Ovary (tissue), 7 donors: ENCODE measurements at regions not wholly inside any gene's neighbourhood (a gene's known extent, or its start where the extent isn't known, plus 50 kb on each side); places are given as distances from the start of the nearest gene placed in this dataset.

ENCODE experiments used
- DNase-seq, 5 donors: peaks; one replicate each; pipeline ENCODE4 v3.0.0-alpha.2; 2019 to 2020
- H3K27ac ChIP-seq, 2 donors: fragments of 200-600 bp; one replicate each; pipeline versions ENCODE4 v1.5.1 to v1.8.0; 2019 to 2022
- H3K27me3 ChIP-seq: fragments of 200-600 bp; one replicate; pipeline ENCODE4 v1.8.0; 2022
- H3K36me3 ChIP-seq: fragments of 200-600 bp; sonication (generic); one replicate; pipeline ENCODE4 v1.5.1; 2019
- H3K4me1 ChIP-seq: one replicate; pipeline ENCODE4 v1.8.1; 2013; ENCODE audit warnings: mild to moderate bottlenecking, moderate library complexity; ENCODE audit not compliant: insufficient read depth
- H3K4me3 ChIP-seq: fragments of 200-600 bp; sonication (generic); one replicate; pipeline ENCODE4 v1.5.1; 2017
- H3K9me3 ChIP-seq, 2 donors: fragments of 200-600 bp in 1 of 2; sonication (generic) in 1 of 2; one replicate each; pipeline versions ENCODE4 v1.5.1 to v1.8.1; 2013 to 2019; ENCODE audit warnings: mild to moderate bottlenecking in 1 of 2, moderate library complexity in 1 of 2
- EP300 ChIP-seq: sonication (generic); formaldehyde crosslinking; IDR thresholded peaks from one replicate; pipeline ENCODE4 v1.6.1; 2017; ENCODE audit warnings: antibody characterized with exemption
- POLR2A ChIP-seq: fragments of 450-650 bp; IDR thresholded peaks from one replicate; pipeline ENCODE4 v1.6.1; 2017; ENCODE audit warnings: antibody characterized with exemption, mild to moderate bottlenecking, moderate library complexity
- WGBS, 3 donors: extraction: QIAGEN DNeasy Blood & Tissue Kit in 1 of 3; methylation state at CpG; one replicate each; pipeline versions ENCODE4 v1.1.5 to v1.1.7; 2013 to 2017; 5-methylcytosine and 5-hydroxymethylcytosine counted together
- intact Hi-C, 4 donors: fragments of 100-400 bp; cut with DNase I; formaldehyde crosslinking; loops; one replicate each; pipeline versions ENCODE4 v1.11.0 to v1.15.1; 2022 to 2023
- TF ChIP-seq, protein P1 (sequence below), 3 donors: fragments of 450-650 bp in 2 of 3; fragments of 200-600 bp in 1 of 3; IDR thresholded peaks; one replicate each; pipeline versions ENCODE4 v1.5.1 to v1.8.0; 2016 to 2022; ENCODE audit warnings: antibody characterized with exemption in 3 of 3, mild to moderate bottlenecking in 1 of 3
- donor health status: DM: no; HTN: no; CAD: no; lungs with moderate emphysema.
- donor health status: DM: no; HTN: no; CAD: no.
- donor health status: Bipolar disorder and iron deficiency.
- donor health status: DM: no; HTN: no; CAD: no.
- donor health status: DM: yes; HTN: yes; CAD: no.

DNA sequence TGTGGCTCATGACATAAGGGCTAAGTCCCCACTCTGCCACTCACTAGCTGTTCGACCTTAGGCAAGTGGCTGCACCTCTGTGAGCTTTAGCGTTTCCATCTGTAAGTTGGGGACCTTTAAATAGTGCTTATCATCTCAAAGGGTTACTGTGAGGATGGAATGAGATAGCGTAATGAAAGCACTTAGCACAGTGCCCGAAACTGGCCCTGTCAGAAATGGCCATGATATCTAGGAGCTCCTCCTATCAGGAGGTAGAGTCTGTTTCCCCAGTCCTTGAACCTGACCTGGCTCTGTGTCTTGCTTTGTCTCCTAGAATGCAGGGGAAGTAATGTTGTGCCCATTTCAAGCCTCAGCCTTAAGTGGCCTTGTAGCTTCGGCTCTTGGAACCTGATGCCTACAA lies 211.0 kb downstream of the RBM19 start:
- H3K27me3 ChIP-seq, result no peaks in the 10 kb centered on the region
- no peak for TF ChIP-seq POLR2A
- TF ChIP-seq, protein P1, sequence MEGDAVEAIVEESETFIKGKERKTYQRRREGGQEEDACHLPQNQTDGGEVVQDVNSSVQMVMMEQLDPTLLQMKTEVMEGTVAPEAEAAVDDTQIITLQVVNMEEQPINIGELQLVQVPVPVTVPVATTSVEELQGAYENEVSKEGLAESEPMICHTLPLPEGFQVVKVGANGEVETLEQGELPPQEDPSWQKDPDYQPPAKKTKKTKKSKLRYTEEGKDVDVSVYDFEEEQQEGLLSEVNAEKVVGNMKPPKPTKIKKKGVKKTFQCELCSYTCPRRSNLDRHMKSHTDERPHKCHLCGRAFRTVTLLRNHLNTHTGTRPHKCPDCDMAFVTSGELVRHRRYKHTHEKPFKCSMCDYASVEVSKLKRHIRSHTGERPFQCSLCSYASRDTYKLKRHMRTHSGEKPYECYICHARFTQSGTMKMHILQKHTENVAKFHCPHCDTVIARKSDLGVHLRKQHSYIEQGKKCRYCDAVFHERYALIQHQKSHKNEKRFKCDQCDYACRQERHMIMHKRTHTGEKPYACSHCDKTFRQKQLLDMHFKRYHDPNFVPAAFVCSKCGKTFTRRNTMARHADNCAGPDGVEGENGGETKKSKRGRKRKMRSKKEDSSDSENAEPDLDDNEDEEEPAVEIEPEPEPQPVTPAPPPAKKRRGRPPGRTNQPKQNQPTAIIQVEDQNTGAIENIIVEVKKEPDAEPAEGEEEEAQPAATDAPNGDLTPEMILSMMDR (IDR thresholded peaks at IDR 0.05), result no peak
- TF ChIP-seq EP300, result no peak
- no peak overlapping the region for H3K4me3 ChIP-seq

DNA sequence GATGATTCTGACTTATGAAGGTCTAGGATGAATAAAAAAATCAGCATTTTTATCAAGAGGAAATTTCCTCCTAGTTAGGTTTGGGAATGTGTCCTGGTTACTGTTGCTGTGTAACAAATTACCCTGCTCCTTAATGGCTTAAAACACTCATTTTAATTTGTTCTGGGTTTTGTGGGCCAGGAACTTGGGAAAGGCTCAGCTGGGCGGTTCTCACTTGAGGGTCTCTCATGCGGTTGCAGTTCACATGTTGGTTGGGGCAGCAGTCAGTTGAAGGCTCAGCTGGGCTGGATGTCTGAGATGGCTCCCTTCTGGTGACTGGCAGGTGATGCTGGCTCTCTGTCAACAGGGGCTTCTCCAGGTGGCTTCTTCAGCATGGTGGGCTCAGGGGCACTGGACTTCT lies 214.6 kb downstream of the RBM19 start:
- DNase-seq, result no peak
- TF ChIP-seq POLR2A (no peak), EP300 (no peak)
- TF ChIP-seq, protein P1 (IDR thresholded peaks at IDR 0.05), result no peak
- Histone ChIP-seq H3K27me3 (no peaks in the 10 kb centered on the region), H3K27ac (no peak overlapping the region), H3K4me1 (no peaks in the 10 kb centered on the region), H3K9me3 (no peaks in the 10 kb centered on the region), H3K36me3 (no peaks in the 10 kb centered on the region), H3K4me3 (no peak overlapping the region)
- intact Hi-C loops, result no loop called here
- 81 to 89% (median 87%) methylated on average over 2 of the region's 2 CpGs for WGBS, 3 donors

More for the DNA sequence above, 211.0 kb downstream of the RBM19 start:
- H3K36me3 ChIP-seq, result no peaks in the 10 kb centered on the region
- no peak for DNase-seq
- H3K4me1 ChIP-seq, result no peaks in the 10 kb centered on the region
- 69 to 73% (median 72%) methylated on average over 5 of the region's 5 CpGs for WGBS, 3 donors
- H3K9me3 ChIP-seq, result no peaks in the 10 kb centered on the region
- no peak overlapping the region for H3K27ac ChIP-seq
- intact Hi-C loops, result no loop called here

DNA sequence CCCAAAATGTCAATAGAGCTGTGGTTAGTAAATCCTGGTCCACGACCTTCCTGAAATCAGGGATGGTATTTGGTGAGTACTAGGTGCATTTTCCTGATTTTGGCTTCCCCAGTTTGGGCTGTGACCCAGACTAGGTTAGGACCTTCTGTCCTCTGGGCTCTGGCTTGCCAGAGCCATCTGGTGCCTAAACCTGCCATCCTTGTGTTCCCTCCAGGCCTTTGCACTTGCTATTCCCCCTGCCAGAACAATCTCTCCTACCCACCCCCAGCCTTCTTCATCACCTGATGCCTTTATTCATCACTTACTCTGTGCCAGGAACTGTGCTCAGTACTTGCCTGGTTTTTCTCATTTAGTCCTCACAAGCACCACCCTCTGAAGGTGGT lies 216.7 kb downstream of the RBM19 start:
- H3K9me3 ChIP-seq, result no peaks in the 10 kb centered on the region
- no peak for DNase-seq
- no peaks in the 10 kb centered on the region for H3K36me3 ChIP-seq
- 50 to 64% (median 53%) methylated on average over 1 of the region's 1 CpG for WGBS, 3 donors
- intact Hi-C loops, result no loop called here
- H3K4me3 ChIP-seq, result no peak overlapping the region
- H3K27ac ChIP-seq, result no peak overlapping the region
- TF ChIP-seq POLR2A (no peak), EP300 (no peak)
- TF ChIP-seq, protein P1 (IDR thresholded peaks at IDR 0.05), result no peak
- H3K27me3 ChIP-seq, result no peaks in the 10 kb centered on the region
- H3K4me1 ChIP-seq, result no peaks in the 10 kb centered on the region

DNA sequence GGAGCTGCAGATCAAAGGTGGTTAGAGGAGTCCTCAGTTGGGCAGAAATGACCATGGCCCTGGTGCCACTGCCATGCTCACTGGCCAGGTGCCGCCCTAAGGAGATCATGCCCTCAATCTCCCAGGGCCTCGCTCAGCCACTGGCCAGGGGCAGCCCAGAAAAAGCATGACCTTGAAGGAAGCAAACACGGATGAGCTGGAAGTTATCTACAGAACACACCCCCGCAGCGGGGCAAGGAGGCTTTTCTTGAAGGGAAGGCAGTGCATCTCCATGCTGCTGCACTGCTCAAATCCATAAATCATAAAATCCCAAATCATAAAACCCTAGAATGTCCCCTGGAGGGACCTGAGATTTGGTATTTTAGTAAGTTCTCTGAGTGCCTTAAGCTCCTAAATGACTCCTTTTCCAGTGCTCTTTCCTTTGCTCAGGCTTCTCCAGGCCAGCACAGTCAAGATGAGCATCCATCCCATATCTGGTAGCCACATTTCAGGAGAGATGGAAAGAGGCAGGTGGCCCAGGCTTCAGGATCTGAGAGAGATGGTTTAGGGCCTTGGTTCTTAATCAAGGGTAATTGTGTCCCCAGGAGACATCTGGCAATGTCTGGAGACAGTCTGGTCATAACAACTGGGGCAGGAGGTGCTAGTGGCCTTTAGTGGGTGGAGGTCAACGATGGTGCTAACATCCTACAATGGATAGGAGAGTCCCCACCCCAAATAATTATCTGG lies 217.3 kb downstream of the RBM19 start:
- intact Hi-C loops, result no loop called here
- H3K4me3 ChIP-seq, result no peak overlapping the region
- 19 to 33% (median 20%) methylated on average over 6 of the region's 6 CpGs for WGBS, 3 donors
- DNase-seq, result no peak
- no peaks in the 10 kb centered on the region for H3K27me3 ChIP-seq
- H3K9me3 ChIP-seq, result no peaks in the 10 kb centered on the region
- H3K27ac ChIP-seq, result no peak overlapping the region
- TF ChIP-seq POLR2A (no peak), EP300 (no peak)
- TF ChIP-seq, protein P1 (IDR thresholded peaks at IDR 0.05), result no peak
- H3K4me1 ChIP-seq, result no peaks in the 10 kb centered on the region
- H3K36me3 ChIP-seq, result no peaks in the 10 kb centered on the region
